ENCODE measurements at regions not wholly inside any gene's neighbourhood (a gene's known extent, or its start where the extent isn't known, plus 50 kb on each side); places are given as distances from the start of the nearest gene placed in this dataset.

- TF ChIP-seq CTCF (conservative IDR thresholded peaks at IDR 0.05; ENCODE audit: low read length) (no peak), EZH2phosphoT487 (IDR thresholded peaks at IDR 0.05; ENCODE audit: borderline replicate concordance, low read depth, low read length) (no peak)
- Histone ChIP-seq H3K9me3 (ENCODE audit: low read length) (no peaks in the 10 kb centered on the region), H2AFZ (ENCODE audit: low read length) (no peak overlapping the region), H3K4me3 (ENCODE audit: low read depth, low read length, poor library complexity, severe bottlenecking) (no peak overlapping the region), H3K79me2 (ENCODE audit: insufficient read depth, low read depth, low read length) (no peaks in the 10 kb centered on the region), H3K36me3 (ENCODE audit: insufficient read depth, low read length) (no peaks in the 10 kb centered on the region), H4K20me1 (ENCODE audit: insufficient read depth, low read length) (no peaks in the 10 kb centered on the region), H3K4me1 (ENCODE audit: insufficient read depth, low read length, poor library complexity, severe bottlenecking) (no peaks in the 10 kb centered on the region), H3K9me2 (ENCODE audit: insufficient read depth, low read length) (no peaks in the 10 kb centered on the region), H3K4me2 (ENCODE audit: low read length) (no peak overlapping the region), H3K27ac (ENCODE audit: low read depth, low read length, poor library complexity, severe bottlenecking) (no peak overlapping the region)
- ChIA-PET POLR2A (no interaction called here), CTCF (ENCODE audit: unreplicated experiment) (no interaction called here)
- BruUV-seq (replicated peaks) = no TSS peak
- intact Hi-C loops (cut with micrococcal nuclease; ENCODE audit: unreplicated experiment) = no loop called here
- no peak for DNase-seq (ENCODE audit: low spot score)
These were observed 216.0 kb upstream of the TPM1 start for GRCh38 chr15:62826561-62826960.

GRCh38 chr15:62828364-62828763 lies 214.2 kb upstream of the TPM1 start:
- no peak overlapping the region for H3K27ac ChIP-seq (ENCODE audit: low read depth, low read length, poor library complexity, severe bottlenecking)
- no peak for DNase-seq (ENCODE audit: low spot score)
- H3K4me3 ChIP-seq (ENCODE audit: low read depth, low read length, poor library complexity, severe bottlenecking) = no peak overlapping the region
- intact Hi-C loops (cut with micrococcal nuclease; ENCODE audit: unreplicated experiment) = no loop called here
- ChIA-PET POLR2A (no interaction called here), CTCF (ENCODE audit: unreplicated experiment) (no interaction called here)
- H3K4me2 ChIP-seq (ENCODE audit: low read length) = no peak overlapping the region
- H3K9me2 ChIP-seq (ENCODE audit: insufficient read depth, low read length) = no peaks in the 10 kb centered on the region
- no peaks in the 10 kb centered on the region for H3K4me1 ChIP-seq (ENCODE audit: insufficient read depth, low read length, poor library complexity, severe bottlenecking)
- TF ChIP-seq EZH2phosphoT487 (IDR thresholded peaks at IDR 0.05; ENCODE audit: borderline replicate concordance, low read depth, low read length) (no peak), CTCF (conservative IDR thresholded peaks at IDR 0.05; ENCODE audit: low read length) (no peak)
- BruUV-seq (replicated peaks) = no TSS peak
- no peaks in the 10 kb centered on the region for H3K79me2 ChIP-seq (ENCODE audit: insufficient read depth, low read depth, low read length)
- no peaks in the 10 kb centered on the region for H4K20me1 ChIP-seq (ENCODE audit: insufficient read depth, low read length)
- H3K9me3 ChIP-seq (ENCODE audit: low read length) = no peaks in the 10 kb centered on the region
- H3K36me3 ChIP-seq (ENCODE audit: insufficient read depth, low read length) = no peaks in the 10 kb centered on the region
- no peak overlapping the region for H2AFZ ChIP-seq (ENCODE audit: low read length)

- Histone ChIP-seq H3K4me1 (ENCODE audit: insufficient read depth, low read length, poor library complexity, severe bottlenecking) (no peaks in the 10 kb centered on the region), H3K4me2 (ENCODE audit: low read length) (no peak overlapping the region), H3K27ac (ENCODE audit: low read depth, low read length, poor library complexity, severe bottlenecking) (no peak overlapping the region), H3K4me3 (ENCODE audit: low read depth, low read length, poor library complexity, severe bottlenecking) (no peak overlapping the region), H2AFZ (ENCODE audit: low read length) (no peak overlapping the region), H3K9me2 (ENCODE audit: insufficient read depth, low read length) (no peaks in the 10 kb centered on the region), H3K36me3 (ENCODE audit: insufficient read depth, low read length) (no peaks in the 10 kb centered on the region), H3K79me2 (ENCODE audit: insufficient read depth, low read depth, low read length) (no peaks in the 10 kb centered on the region), H4K20me1 (ENCODE audit: insufficient read depth, low read length) (no peaks in the 10 kb centered on the region), H3K9me3 (ENCODE audit: low read length) (no peaks in the 10 kb centered on the region)
- no peak for TF ChIP-seq CTCF (conservative IDR thresholded peaks at IDR 0.05; ENCODE audit: low read length)
- no peak for TF ChIP-seq EZH2phosphoT487 (IDR thresholded peaks at IDR 0.05; ENCODE audit: borderline replicate concordance, low read depth, low read length)
- CTCF ChIA-PET (ENCODE audit: unreplicated experiment) = no interaction called here
- intact Hi-C loops (cut with micrococcal nuclease; ENCODE audit: unreplicated experiment) = no loop called here
- DNase-seq (ENCODE audit: low spot score) = no peak
- POLR2A ChIA-PET = no interaction called here
- no TSS peak for BruUV-seq (replicated peaks)
These were observed 210.3 kb upstream of the TPM1 start for GRCh38 chr15:62832231-62832630.
